ENCODE measurements at regions not wholly inside any gene's neighbourhood (a gene's known extent, or its start where the extent isn't known, plus 50 kb on each side); places are given as distances from the start of the nearest gene placed in this dataset.
"Not testable (repeated sequence)": the region's sequence is repeated elsewhere in the genome, so short reads cannot be mapped to it uniquely, and the experiment has no call there.

DNA sequence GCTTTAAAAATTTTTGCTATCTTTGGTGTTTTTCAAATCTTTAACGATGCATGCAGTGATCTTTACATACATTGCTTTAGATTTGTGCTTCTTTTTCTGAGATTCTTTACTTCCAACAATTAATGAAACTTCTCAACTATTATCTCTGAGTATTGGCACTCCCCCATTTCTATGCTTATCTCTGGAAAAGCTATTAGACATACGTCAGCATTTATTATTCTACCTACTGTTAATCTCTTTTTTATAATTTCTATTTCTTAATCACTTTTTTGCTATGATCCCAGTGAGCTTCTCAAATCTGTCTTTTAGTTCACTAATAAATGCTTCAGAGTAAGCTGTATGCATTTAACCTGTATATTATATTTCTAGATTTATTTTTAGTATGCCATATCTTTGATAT, 264.2 kb upstream of the TFAP2D start:
- no peak overlapping the region for H3K4me3 ChIP-seq

DNA sequence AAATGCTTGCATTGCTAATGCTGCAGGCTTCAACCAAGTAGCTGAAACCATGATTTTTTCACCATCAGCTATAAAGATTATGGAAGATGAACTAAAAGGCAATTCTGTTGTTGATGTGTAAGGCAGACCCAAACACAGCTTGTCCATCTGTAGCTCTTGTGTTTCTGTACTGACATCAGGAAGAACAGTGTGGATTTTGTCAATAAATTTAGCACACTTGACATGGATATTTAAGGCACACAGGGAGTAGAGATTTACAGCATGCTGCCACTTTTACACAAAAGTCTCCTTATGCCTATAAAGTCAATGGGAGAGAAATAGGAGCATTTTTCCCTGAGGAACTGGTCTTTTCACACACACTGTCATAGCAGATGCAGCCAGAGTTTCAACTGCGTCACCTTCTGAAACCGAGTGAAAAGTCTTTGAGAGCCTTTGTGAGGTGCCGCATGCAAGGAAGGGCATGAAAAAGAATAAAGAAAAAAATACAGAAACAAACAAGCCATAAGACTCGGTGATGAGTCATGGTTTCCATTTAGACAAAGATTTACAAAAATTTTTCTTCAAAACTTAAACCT, 261.4 kb upstream of the TFAP2D start:
- Histone ChIP-seq H3K27ac (no peak overlapping the region), H3K4me3 (no peak overlapping the region)

More for the DNA sequence above, 264.2 kb upstream of the TFAP2D start:
- no peak overlapping the region for H3K27ac ChIP-seq

DNA sequence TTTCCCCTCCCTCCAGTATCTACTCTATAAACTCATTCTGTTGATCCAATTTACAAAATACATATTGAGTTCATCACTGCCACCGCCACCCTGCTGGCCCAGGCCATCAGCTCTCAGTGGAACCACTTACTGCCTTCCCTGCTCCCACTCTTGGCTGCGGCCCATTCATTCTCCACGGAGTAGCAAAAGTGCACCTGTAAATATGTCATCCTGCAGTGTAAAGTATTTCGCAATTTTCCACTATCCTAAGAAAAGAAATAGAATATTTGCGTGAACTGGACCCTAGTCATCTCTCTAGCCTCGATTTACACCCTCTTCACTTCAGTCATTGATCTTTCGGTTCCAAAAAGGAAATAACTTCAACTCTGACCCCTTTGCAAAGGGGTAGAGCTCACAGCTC, 258.3 kb upstream of the TFAP2D start:
- Histone ChIP-seq H3K27ac (no peak overlapping the region), H3K4me3 (no peak overlapping the region)

DNA sequence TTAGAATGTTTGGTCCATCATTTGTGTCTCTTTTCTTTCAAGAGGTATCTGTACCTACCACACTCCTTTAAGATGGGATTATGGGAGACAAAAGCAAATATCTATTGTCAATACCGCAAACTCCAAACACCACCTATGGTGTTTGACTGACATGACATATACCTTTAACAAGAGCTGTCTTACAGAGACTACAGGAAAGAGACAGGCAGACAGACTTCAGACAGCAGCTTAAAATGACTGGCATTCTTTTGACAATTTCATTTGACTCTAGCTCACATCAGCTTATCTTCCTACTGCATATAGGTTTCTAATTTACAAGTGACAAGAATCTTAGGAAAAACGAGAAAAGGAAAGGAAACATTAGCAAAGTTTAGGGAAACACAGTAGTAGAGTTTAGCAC, 256.0 kb upstream of the TFAP2D start:
- H3K27ac ChIP-seq, result no peak overlapping the region
- no peak overlapping the region for H3K4me3 ChIP-seq

DNA sequence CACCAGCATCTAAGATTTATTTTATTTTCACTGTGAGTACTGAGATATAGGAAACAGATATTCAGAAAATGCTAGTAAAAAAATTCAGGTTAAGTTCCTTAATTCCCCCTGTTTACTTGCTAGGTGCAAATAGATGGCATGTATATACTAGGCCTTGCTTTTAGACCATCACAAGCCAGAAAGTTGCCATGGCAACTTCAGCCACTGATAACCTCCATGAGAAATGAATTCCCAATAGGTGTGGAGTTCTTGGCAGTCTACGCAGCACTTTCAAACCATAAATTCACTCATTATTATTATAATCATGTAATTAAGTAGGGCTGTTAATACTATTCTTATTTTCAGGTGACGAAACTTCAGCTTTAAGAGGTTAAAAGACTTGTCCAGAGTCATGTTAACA, 251.6 kb upstream of the TFAP2D start:
- no peak overlapping the region for H3K27ac ChIP-seq
- no peak overlapping the region for H3K4me3 ChIP-seq

DNA sequence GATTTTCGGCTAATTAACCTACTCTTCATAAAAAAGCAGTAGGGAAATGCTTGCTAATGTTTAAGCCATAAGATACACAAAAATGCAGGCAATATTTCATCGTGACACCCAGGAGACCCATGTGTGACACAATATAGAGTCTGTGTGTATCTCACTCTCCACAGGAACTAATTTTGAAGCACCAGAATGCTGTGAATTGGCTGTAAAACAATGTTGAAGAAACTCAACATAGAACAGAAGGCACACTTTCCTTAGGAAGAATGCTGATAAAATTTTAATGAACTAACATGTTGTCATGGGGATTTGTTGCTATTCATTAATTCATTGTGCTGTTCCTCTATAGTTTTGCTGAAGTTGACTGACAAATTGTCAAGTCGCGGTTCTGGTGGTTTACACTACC, 249.4 kb upstream of the TFAP2D start:
- Histone ChIP-seq H3K27ac (no peak overlapping the region), H3K4me3 (no peak overlapping the region)

DNA sequence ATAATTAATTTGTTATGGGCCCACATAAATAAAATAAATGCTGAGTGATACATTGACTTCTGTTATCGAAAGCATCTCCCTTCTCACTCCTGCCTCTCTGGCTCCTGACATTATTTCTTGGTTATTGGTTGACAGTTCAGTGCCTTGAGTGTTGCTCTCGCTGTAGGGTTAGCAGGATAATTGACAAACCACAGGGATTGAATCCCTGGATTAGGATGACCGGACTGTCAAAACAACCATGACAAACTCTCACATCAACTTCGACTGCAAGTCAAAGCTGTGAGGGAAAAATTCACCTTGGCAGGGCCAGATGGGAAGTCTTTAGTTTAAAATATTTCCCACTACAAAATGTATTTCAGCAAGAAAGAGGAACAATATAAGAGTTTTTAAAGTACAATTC, 245.4 kb upstream of the TFAP2D start:
- Histone ChIP-seq H3K27ac (no peak overlapping the region), H3K4me3 (no peak overlapping the region)

DNA sequence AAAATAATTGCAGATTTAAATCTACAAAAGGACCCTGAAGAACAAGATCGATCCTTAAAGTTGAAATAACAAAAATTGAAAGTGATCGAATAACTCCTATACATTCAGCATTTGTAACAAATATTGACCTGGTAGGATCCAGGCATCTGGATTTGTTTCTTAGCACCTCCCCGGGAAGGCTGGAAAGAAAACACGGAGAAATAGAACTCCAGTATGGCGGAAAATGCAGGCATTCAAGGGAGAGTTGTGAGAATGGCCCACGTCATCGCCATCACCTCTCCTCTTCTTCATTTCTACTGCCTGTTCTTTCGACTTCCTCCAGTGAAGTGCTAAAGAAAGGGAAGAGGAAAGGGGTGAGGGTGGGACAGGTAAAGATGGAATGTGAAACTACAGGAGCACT, 242.3 kb upstream of the TFAP2D start:
- no peak overlapping the region for H3K4me3 ChIP-seq
- no peak overlapping the region for H3K27ac ChIP-seq

DNA sequence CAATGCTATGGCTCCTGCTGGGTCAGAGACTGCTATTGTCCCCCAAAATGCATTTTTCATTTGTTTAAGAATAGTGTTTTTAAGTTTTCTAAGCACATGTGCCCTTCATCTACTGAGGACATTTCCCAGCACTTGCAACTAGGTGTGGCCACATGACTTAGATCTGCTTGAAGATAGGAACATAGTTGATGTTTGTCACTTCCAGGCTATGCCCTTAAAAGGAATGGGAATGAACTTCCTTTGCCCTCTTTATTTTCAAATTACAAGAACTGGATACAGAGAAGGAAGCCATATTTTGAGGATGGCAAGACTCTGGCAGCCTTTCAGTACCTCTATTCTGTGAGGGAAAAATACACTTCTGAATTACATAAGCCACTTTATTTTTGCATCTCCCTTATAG, 203.0 kb upstream of the TFAP2D start:
- H3K27ac ChIP-seq, result no peak overlapping the region
- no peak overlapping the region for H3K4me3 ChIP-seq

DNA sequence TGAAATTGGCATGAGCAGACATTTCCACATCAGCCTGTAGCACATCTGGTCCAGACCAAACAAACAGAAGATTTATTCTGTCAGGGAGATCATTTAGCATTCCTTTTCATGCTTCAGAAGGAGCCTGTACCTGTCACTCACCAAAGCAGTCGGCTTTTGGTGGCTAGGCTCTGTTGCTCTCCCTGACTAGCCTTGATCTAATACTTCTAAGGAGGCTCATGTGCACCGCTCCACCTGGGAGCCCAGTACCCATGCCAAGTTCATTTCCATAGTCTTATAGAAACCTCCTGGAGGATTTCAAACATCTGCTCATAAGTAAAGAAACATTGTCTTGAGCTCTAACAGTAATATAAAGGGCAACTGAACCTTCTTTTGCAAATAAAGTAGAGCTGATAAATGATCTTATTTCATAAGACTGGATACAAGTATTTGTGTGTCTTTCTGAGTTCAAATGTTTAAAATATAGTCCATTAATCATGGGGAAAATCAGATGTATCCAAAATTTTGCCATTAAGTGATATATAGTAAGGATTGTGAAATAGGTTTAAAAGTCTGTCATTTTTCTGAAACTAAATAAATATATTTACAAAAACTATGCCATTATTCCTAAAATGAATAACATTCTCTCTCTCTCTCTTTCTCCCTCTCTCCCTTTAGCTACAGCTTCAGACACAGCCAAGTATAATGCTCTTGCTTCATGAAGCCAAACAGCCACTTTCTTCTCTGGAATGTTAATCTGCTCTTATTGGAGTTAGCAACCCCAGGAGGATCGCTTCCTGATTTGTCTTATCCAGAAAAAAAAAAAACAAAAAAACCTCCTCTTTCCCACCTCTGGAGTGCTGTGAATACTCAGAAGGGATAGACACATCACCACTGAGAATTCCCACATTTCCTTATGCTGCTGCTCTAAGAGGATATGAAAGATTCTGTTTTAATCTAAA, 192.7 kb upstream of the TFAP2D start:
- Histone ChIP-seq H3K27ac (no peak overlapping the region), H3K4me3 (no peak overlapping the region)

DNA sequence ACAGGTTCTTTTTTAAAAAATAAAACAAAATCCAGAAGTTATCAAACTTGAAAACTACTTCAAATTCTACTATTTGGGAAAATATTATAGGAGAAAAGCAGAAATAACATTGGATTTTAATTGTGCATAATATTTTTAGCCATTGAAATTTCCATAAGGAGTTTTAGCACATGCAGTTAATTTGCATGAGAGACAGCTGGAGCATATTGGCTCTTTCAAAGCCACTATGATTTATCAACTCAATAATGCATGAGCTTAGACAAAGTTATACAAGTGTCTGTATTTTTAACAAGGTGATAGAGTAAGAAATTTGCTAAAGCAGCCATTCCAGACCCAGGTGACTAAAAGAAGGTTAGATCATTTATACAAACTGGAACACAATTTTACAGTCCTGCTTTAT, 189.0 kb upstream of the TFAP2D start:
- no peak overlapping the region for H3K4me3 ChIP-seq
- no peak overlapping the region for H3K27ac ChIP-seq

DNA sequence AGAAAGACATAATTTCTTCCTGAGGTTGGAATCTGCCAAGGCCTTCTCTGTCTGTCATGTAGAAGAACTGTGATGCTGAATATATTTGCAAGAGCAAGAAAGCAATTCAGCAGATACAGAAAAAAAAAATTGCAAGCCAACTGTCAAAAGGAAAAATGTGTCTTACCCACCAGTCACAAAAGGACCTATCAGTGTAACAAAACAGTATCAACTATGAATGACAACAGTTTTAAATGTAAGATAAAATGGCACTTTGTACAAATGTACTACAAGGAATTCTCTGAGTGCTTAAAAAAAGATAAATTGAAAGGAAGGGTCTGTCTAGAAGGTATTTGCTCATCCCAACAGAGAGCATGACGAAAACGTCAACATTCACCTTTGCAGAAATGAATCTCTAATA, 185.3 kb upstream of the TFAP2D start:
- Histone ChIP-seq H3K27ac (no peak overlapping the region), H3K4me3 (no peak overlapping the region)

DNA sequence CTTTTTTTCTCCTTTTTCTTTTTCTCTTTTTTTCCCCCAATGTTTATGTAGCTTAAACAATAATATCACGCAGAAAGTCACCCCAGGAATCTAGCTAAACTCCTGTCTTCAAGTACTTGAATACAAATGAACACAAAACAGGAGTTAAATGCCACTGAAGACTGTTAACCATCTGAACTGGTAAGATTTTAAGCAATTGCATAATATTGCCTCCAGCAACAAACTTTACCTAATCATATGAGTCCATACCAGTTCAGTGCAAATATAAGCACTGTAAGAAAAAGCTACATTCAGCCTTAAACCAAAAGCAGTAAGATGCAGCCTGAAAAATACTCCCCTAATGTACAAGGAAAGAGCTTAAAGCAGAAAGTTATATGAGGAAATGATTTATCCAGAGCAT, 173.9 kb upstream of the TFAP2D start:
- Histone ChIP-seq H3K4me3 (no peak overlapping the region), H3K27ac (no peak overlapping the region)

DNA sequence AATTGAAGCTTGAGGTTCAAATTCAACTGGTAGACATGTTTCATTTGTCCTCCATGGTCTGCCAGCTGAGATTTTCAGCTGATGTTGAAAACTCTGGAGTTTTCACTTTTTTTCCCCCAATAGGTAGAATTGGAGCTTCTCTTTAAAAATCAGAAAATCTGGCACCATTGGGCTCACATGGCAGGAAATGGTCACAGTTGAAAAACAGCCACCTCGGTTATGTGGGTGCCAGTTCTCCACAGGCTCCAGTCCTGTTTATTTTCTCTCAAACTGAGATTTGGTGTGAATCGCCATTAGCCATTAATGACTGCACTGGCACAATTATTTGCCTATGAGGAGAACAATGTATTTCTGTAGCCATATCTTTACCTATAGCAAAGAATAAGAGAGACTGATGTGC, 171.4 kb upstream of the TFAP2D start:
- Histone ChIP-seq H3K4me3 (no peak overlapping the region), H3K27ac (no peak overlapping the region)

DNA sequence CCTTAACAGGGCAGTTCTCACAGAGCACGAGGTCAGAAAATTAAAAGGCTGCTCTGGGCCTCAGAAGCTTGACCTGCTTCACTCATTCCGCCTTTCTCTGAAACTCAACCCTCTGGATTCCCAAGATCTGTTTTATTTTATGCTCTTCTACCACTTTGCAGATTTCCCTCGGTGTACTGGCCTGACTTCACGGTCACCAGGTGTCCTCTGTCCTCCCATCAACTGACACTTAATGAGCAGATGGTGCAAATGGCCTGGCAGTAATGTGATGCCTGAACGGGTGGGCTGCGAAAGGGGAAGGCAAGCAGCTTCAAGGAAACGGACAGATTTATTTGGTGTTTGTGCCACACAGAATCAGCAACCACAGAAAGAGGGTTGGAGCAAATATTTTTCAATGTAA, 169.7 kb upstream of the TFAP2D start:
- Histone ChIP-seq H3K4me3 (no peak overlapping the region), H3K27ac (no peak overlapping the region)

DNA sequence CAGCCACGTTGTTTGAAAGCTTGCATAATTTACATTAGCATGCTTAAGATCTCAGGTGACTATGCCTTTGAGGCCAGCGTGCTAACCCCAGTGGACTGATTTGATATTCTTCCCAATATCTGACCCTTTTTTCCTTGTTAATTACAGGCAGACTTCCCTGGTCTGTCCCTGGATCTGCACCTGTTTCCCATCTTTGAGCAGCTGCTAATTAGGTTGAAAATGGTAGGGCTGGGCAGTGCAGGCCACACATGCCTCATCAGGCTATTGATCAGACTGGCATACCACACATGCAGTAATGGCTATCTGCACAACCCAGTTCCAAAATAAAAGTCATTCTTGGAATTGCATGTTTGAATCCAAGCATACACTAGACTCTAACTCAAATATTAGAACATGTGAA, 164.3 kb upstream of the TFAP2D start:
- H3K27ac ChIP-seq, result no peak overlapping the region
- H3K4me3 ChIP-seq, result no peak overlapping the region

DNA sequence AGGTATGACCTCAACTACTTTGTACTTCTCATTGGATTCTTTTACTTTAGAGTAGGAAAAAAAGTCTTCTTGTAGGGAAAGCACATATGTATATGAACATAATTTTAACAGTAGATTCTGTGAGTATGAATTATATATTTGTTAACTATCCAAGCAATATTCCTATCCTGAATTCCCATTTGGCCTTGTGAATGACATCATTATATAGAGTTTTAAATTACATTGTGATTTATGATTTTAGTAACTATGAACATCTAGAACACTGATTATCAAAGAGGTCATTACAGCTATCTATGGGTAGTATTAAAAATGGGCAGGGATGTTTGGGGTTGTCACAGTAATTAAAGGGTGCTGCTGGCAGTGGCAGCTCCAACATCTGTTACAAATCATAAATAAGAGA, 163.9 kb upstream of the TFAP2D start:
- Histone ChIP-seq H3K27ac (no peak overlapping the region), H3K4me3 (no peak overlapping the region)

DNA sequence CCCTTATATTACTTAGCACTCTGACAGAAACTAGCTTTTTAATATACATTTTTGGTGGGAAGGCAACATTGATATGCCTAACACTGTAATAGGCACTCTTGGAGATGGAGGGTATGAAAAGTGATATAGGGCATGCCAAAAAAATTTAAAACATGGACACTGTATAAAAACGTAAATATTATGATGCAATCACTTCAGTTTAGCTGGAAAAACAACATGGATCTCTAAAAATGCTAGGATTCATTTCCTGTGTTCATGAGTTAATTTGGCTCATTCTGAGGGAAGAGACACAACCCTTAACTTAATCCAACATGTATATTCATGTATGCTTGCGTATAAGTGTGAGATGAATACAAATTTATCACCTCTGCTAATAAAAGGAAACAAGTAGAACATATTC, 157.3 kb upstream of the TFAP2D start:
- no peak overlapping the region for H3K27ac ChIP-seq
- no peak overlapping the region for H3K4me3 ChIP-seq

DNA sequence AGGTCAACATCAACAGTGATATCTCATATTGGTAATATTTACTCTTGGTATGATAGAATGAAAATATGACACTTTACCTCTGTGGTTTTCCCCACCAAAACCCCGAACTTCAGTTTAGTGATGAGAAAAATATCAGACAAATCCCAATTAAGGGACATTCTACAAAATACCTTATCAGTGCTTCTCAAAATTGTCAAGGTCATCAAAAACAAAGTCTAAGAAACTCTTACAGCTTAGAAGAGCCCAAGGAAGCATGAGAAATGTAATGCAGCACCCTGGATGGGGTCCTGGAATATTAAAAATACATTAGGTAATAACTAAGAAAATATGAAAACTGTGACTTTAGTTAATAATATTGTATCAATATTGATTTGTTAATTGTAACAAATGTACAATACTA, 148.3 kb upstream of the TFAP2D start:
- no peak overlapping the region for H3K4me3 ChIP-seq
- no peak overlapping the region for H3K27ac ChIP-seq

DNA sequence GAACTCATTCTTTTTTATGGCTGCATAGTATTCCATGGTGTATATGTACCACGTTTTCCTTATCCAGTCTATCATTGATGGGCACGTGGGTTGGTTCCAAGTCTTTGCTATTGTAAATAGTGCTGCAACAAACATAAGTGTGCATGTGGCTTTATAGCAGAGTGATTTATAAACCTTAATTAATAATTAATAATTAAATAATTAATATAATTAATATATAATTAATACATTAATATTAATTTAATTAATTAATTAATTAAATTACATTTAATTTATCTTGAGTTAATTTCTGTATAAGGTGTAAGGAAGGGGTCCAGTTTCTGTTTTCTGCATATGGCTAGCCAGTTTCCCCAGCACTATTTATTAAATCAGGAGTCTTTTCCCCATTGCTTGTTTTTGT, 142.1 kb upstream of the TFAP2D start:
- not testable (repeated sequence) for H3K27ac ChIP-seq, H3K4me3 ChIP-seq

DNA sequence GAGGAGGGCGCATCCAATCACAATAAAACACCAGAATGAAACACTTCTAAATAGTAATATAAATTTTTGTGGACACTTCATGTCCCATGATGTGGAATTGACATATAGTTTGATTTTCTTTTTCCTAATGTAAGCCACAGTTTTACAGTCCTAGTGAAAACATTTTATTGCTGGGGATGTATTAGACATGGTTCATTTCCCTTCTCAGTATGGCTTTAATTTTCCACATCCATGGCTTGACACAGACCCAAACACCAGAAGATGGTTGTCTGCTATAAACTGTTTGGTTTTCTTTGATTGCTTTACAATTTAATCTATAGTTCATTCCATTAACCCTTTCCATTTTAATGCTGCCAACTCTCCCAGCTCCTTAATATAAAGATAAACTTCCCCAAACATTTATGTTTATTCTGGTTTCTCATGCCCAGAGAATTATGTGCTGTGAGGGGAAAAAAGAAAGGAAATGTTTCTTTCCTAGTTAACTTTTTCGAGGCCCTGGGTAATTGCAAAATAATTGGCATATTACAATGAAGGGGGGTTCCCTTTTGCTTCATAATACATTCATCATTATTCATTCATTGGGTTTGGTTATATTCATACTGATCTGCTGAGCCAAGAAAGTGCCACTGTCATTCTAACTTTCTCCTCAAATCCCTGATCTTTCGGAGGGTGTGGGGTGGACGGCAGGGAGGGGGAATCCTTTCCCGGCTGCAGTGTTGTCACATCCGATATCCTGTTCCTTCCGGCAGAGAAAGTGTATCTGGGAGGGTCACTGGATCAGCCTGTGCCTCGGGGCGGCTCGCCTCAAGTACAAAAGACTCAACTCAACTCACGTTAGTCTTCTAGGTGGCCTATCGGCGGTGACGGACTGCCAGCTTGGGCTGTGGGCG, 127.6 kb upstream of the TFAP2D start:
- H3K27ac ChIP-seq, result no peak overlapping the region
- H3K4me3 ChIP-seq, result no peak overlapping the region

Data from skin epidermis (tissue), 12 donors.